ENCODE measurements at regions not wholly inside any gene's neighbourhood (a gene's known extent, or its start where the extent isn't known, plus 50 kb on each side); places are given as distances from the start of the nearest gene placed in this dataset.

DNA sequence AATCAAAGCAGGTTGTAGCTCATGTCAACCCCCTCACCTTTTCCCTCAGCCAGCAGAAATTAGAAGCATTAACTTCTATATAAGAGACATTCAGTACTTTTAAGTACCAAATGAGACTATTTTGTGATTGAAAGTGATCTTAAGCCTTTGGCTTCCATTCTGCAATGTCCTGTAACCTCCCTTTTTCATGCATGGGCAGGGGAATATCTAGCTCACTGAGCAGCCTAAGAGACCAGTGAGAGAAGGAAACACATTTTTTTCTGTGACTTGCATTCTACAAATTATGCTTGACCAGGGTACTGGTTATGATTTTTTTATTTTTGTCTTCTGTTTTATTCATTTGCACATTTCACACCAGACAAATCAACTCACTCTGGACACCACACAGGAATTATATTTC is 369.6 kb downstream of the KCTD12 start:
- DNase-seq (ENCODE audit: low spot score) = no peak

GRCh38 chr13:76516013-76516412 is 370.2 kb downstream of the KCTD12 start:
- peak; percentile 69 for DNase-seq (ENCODE audit: low spot score)

- peak; percentile 35 for DNase-seq (ENCODE audit: low spot score)
Observed at GRCh38 chr13:76512721-76513145, 373.5 kb downstream of the KCTD12 start.

- no peak for DNase-seq (ENCODE audit: low spot score)
Observed at GRCh38 chr13:76505437-76505836, 380.8 kb downstream of the KCTD12 start.

DNA sequence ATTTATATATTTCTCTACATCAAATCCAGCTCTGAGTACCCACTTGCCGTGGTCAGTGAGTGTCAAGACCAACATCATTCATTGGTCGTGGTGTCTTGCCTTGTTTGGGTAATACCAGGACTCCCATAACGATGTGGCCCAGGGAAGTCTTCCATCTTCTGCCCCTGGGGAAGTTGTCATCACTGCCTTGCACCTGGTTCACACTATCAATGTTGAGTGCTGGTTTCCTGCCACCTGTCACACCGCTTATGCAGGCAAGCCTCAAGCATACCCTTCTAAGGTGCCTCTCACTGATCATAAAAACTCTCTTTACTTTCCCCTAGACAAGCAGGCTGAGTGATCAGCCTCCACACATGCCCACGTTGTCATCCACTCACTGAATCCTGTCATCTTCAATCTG is 382.4 kb downstream of the KCTD12 start:
- DNase-seq (ENCODE audit: low spot score) = no peak

GRCh38 chr13:76503291-76503690 is 382.9 kb downstream of the KCTD12 start:
- DNase-seq (ENCODE audit: low spot score) = no peak

DNA sequence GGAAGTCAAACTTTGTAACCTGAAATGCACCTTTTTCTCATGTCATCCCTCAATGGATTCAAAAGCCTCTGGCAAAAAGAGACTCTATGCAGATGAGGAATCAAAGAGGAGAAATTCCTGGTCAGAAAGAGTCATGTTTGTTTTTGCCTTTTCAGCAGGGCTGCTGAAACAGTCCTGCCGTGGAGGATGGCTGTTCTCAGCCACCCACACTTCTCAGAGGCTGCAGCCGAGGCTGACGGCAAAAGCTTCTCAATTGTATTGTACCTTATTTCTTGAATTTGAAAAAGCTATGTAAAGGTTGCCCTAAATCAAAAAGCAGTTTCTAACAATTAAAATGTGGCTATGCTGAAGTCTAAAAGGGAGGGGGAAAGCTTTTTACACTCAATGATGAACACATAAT is 385.3 kb downstream of the KCTD12 start:
- no peak for DNase-seq (ENCODE audit: low spot score)

- no peak for DNase-seq (ENCODE audit: low spot score)
Observed at GRCh38 chr13:76499891-76500290, 386.3 kb downstream of the KCTD12 start.

DNA sequence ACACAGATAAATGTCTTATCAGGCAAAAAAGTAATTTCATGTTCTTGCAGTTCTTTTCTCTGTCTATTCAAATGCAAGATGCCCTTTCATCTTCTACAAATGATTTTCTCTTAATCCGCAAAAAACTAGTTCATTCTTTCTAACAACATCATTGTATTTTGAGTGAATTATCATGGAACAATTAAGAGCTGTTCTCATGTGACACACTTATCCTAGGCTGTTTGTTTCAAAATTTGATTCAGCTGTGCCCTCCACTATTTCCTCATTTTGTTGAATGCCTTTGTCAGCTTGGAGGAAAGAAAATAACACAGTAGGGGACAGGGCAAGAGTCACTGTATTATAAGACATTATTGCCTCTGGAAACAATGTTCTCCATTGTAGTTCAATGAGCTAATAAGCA is 396.9 kb downstream of the KCTD12 start:
- no peak for DNase-seq (ENCODE audit: low spot score)

- no peak for DNase-seq (ENCODE audit: low spot score)
Observed at GRCh38 chr13:76481738-76482137, 404.5 kb downstream of the KCTD12 start.

GRCh38 chr13:76474966-76475365 is 411.2 kb downstream of the KCTD12 start:
- no peak for DNase-seq (ENCODE audit: low spot score)

GRCh38 chr13:76474356-76474755 is 411.8 kb downstream of the KCTD12 start:
- no peak for DNase-seq (ENCODE audit: low spot score)

DNA sequence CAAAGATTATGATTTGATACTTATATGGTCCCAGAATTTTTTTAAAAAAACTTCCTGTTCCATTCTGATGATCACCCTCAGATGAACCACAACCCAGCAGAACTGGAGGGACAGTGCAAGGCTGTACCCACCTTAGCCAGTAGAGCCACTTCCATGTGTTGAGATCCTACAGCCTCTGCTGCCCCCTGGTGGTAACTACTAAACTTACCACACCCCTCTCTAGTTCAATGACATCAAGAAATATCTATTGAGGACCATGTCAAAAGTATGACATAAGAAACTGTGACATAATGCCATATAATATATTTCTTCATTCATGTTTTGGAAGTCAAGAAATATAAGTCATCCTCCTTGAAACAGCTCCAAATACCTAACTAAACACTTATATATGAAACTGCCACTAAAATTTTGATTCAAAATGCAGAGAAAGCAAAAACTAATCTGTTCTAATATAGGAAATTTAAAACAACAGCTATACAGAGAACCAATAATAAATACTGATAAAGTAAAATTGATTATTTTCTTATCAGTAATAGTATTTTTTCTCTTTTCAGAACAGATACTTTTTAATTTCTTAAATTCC is 412.6 kb downstream of the KCTD12 start:
- peak; percentile 62 for DNase-seq (ENCODE audit: low spot score)

DNA sequence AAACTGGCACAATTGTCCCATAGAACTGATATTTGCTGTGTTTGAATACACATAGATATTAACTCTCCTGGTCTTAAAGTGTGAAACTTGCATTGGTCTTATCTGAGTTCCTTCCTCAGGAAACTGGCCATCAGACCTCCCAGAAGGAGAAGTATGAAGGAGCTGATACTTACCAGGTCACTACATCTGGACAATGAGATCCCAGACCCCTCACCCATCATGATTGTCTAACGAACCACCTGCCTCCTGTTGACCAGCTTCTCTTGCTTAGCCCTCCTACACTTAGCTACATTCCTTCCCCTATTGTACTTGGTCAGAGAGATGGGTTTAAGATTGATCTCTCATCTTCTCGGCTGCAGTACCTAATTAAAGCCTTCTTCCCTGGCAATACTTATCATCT is 413.3 kb downstream of the KCTD12 start:
- no peak for DNase-seq (ENCODE audit: low spot score)

DNA sequence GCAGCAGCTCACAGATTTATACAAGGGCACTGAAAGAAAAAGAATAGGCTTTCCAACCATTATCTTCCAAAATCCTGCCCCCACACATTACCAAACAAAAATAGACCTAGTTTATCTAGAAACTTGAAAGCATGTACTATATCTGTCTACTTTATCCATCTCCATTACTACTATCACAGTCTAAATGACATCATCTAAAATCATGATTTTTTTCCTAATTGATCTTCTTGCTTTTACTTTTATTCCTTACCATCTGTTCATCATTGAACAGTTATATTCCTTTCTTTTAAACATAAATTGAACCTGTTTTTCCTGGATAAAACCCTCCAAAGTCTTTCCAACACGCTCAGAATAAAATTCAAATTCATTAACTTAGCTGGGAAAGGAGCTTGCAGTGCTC is 414.7 kb downstream of the KCTD12 start:
- DNase-seq (ENCODE audit: low spot score) = no peak

GRCh38 chr13:76470991-76471390 is 415.2 kb downstream of the KCTD12 start:
- DNase-seq (ENCODE audit: low spot score) = no peak

DNA sequence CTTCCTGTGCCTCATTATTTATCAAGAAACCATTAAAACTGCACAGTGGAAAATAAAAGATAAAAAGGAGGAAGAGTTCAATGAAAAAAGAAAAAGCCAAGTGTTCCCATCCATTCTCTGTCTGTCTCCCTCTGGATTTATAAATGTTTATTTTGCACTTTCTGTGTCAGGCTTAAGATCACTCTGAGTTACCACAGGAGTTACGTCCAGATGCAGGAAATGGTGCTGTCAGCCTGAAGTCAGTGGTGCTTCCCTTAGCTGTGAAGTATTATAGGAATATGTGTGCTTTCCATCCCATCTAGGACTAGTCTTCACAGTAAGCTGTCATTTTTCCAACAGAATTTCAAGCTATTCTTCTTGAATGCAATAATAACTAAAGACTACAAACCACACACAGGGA is 420.2 kb downstream of the KCTD12 start:
- no peak for DNase-seq (ENCODE audit: low spot score)

DNA sequence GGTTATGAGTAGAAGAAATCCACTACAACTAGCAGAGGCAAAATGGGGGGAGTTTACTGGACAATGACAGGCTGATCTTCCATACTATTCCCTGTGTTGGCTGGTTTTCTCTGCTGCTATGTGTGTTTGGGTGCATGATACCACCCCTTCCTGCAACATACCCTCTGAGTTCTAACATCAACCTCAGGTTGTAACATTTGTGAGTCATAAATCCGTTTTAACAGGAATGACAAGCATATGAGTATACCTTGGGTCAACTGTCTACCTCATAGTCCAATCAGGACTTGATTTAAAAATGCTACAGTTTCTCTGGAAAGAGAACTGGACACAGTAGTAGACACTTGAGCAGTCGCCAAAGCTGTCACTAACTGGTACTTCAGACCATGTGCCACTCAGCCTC is 422.9 kb downstream of the KCTD12 start:
- no peak for DNase-seq (ENCODE audit: low spot score)

GRCh38 chr13:76461999-76462398 is 424.2 kb downstream of the KCTD12 start:
- no peak for DNase-seq (ENCODE audit: low spot score)

DNA sequence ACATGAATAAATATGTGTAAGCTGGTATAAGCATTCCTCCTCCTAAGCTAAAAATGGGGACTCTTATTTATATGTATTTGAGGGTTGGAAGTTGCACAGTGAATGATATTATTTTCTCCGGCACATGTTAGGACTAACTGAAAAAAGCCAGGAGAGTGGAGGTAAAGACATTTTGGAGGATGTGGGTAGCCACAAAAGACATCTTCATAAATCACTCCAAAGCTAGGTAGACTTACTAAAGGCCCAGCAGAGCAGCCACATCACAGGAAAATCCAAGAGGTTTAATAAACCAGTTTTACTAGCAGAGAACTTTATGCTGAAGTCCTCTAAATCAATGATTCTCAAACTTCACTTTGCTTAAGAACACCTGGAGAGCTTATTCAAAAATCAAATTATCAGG is 424.7 kb downstream of the KCTD12 start:
- DNase-seq (ENCODE audit: low spot score) = no peak

DNA sequence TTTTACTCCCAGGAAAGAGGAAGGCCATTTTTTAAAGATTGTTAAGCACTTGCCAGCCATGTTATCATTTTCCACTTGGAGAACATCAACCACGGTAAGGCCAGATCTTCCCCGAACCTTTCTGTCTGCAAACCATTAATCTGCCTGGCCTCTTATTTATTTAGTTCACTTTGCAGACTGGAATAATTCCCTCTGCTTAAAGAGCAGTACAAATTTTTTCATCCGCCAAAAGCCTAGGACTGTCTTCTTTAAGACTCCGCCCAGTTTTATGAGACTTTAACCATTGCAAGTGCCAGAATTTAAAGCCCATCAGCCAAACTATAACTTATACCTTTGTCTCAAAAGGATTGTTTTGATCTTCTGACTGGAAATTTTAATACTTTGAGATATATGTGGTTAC is 426.3 kb downstream of the KCTD12 start:
- DNase-seq (ENCODE audit: low spot score) = no peak

GRCh38 chr13:76455960-76456359 is 430.2 kb downstream of the KCTD12 start:
- peak; percentile 33 for DNase-seq (ENCODE audit: low spot score)

- no peak for DNase-seq (ENCODE audit: low spot score)
Observed at GRCh38 chr13:76454991-76455390, 431.2 kb downstream of the KCTD12 start.

GRCh38 chr13:76449716-76450115 is 436.5 kb downstream of the KCTD12 start:
- DNase-seq (ENCODE audit: low spot score) = no peak

- no peak for DNase-seq (ENCODE audit: low spot score)
Observed at GRCh38 chr13:76446191-76446590, 440.0 kb downstream of the KCTD12 start.
